Activated naive CD8-positive, alpha-beta T cell treated with anti-CD3 and anti-CD28 coated beads for 36 hours (primary cell): ENCODE measurements at regions not wholly inside any gene's neighbourhood (a gene's known extent, or its start where the extent isn't known, plus 50 kb on each side); places are given as distances from the start of the nearest gene placed in this dataset.
"Not testable (repeated sequence)": the region's sequence is repeated elsewhere in the genome, so short reads cannot be mapped to it uniquely, and the experiment has no call there.

Experiments
- DNase-seq: peaks from one replicate; pipeline ENCODE4 v3.0.0; 2021
- H3K27ac Mint-ChIP-seq: one replicate; pipeline ENCODE4 v1.8.0; 2022; ENCODE audit warnings: mild to moderate bottlenecking, moderate library complexity, mixed read lengths
- H3K27me3 Mint-ChIP-seq: one replicate; pipeline ENCODE4 v1.8.0; 2022; ENCODE audit warnings: mild to moderate bottlenecking, mixed read lengths
- H3K36me3 Mint-ChIP-seq: one replicate; pipeline ENCODE4 v1.8.0; 2021; ENCODE audit warnings: mild to moderate bottlenecking, mixed read lengths
- H3K4me1 Mint-ChIP-seq: one replicate; pipeline ENCODE4 v1.8.0; 2021; ENCODE audit warnings: mixed read lengths
- H3K4me3 Mint-ChIP-seq: one replicate; pipeline ENCODE4 v1.8.0; 2022; ENCODE audit warnings: mild to moderate bottlenecking, moderate library complexity, mixed read lengths
- H3K9me3 Mint-ChIP-seq: one replicate; pipeline ENCODE4 v1.8.0; 2022; ENCODE audit warnings: mixed read lengths

DNA sequence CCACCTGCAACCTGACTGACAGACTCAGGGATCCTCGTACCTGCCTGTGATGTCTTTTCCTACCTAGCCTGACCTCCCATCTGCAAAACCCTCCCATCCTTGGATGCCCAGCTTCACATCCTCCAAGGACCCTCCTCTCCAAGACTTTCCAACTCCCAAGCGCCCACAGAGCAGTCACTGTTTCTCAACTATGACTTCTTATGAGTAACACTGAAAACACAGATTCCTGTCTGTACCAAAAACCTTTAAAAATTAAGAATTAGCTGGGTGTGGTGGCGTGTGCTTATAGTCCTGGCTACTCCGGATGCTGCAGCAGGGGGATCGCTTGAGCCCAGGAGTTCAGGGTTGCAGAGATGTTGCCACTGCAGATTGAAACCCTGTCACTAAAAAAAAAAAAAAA is 181.9 kb downstream of the PSMG1 start:
- Mint-ChIP-seq H3K9me3 (no peaks in the 10 kb centered on the region), H3K4me3 (no peak overlapping the region), H3K4me1 (peaks cover 21% of the 10 kb centered on the region), H3K27ac (no peak overlapping the region), H3K36me3 (no peaks in the 10 kb centered on the region), H3K27me3 (peaks cover 18% of the 10 kb centered on the region)
- DNase-seq, result no peak

GRCh38 chr21:39000496-39000895 is 182.8 kb downstream of the PSMG1 start:
- peaks cover 12% of the 10 kb centered on the region for H3K27me3 Mint-ChIP-seq
- H3K27ac Mint-ChIP-seq, result no peak overlapping the region
- H3K9me3 Mint-ChIP-seq, result no peaks in the 10 kb centered on the region
- peaks cover 21% of the 10 kb centered on the region for H3K4me1 Mint-ChIP-seq
- no peak overlapping the region for H3K4me3 Mint-ChIP-seq
- H3K36me3 Mint-ChIP-seq, result no peaks in the 10 kb centered on the region
- peak; percentile 22 for DNase-seq

DNA sequence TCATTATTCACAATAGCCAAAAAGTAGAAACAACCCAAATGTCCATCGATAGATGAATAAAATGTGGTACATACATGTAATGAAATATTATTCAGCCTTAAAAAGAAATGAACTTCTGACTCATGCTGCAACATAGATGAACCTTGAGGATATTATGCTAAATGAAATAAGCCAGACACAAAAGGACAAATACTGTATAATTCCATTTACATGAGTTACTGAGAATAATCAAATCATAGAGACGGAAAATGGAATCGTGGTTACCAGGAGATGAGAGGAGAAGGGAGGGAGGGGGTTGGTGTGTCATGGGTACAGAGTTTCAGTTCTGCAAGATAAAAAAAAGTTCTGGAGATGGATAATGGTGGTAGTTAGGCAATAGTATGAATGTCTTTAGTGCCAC is 184.1 kb downstream of the PSMG1 start:
- no peak for DNase-seq
- no peaks in the 10 kb centered on the region for H3K36me3 Mint-ChIP-seq
- no peak overlapping the region for H3K27ac Mint-ChIP-seq
- H3K4me1 Mint-ChIP-seq, result peaks cover 15% of the 10 kb centered on the region
- peaks cover 12% of the 10 kb centered on the region for H3K27me3 Mint-ChIP-seq
- no peak overlapping the region for H3K4me3 Mint-ChIP-seq
- no peaks in the 10 kb centered on the region for H3K9me3 Mint-ChIP-seq

GRCh38 chr21:38998281-38998680 is 185.0 kb downstream of the PSMG1 start:
- not testable (repeated sequence) for H3K4me1 Mint-ChIP-seq, H3K36me3 Mint-ChIP-seq, H3K9me3 Mint-ChIP-seq, DNase-seq, H3K27ac Mint-ChIP-seq, H3K4me3 Mint-ChIP-seq
- peaks cover 12% of the 10 kb centered on the region for H3K27me3 Mint-ChIP-seq

- not testable (repeated sequence) for H3K36me3 Mint-ChIP-seq, H3K9me3 Mint-ChIP-seq, H3K4me1 Mint-ChIP-seq, DNase-seq, H3K4me3 Mint-ChIP-seq, H3K27ac Mint-ChIP-seq
- H3K27me3 Mint-ChIP-seq, result peaks cover 12% of the 10 kb centered on the region
Observed at GRCh38 chr21:38997843-38998175, 185.4 kb downstream of the PSMG1 start.

DNA sequence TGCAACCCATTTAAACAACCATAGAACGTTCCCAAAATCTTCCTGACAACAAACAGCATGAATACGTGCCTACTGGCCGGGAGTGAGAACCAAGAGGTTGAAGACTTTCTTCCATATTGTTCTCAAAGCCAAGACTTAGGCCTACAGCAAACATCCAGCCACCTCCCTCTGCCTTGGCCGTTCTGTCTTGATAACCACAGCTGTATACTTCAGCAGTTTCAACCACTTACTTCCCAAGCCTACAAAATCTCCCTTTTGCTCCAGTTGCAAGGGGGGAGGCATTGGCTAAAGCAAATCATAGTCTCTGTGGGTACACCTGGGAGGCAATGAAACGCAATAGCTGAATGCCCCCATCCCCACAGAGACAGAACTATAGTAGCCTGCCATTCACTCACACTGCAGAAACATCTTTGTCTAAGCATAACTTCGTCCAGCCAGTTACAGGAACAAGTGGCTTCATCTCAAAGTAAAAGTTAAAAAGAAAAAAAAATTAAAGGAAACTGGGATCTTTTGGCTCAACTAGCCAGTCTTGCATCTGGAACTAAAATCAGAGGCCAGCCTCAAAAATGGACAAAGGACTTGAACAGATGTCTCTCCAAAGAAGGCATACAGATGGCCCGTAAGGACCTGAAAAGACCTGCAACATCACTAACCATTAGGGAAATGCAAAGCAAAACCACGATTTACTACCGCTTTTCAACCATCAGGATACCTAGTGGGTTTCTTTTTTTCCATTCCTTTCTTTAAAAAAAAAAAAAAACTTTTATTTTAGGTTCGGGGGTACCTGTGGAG is 186.0 kb downstream of the PSMG1 start:
- no peaks in the 10 kb centered on the region for H3K36me3 Mint-ChIP-seq
- H3K4me3 Mint-ChIP-seq, result no peak overlapping the region
- H3K27me3 Mint-ChIP-seq, result peaks cover 12% of the 10 kb centered on the region
- H3K27ac Mint-ChIP-seq, result no peak overlapping the region
- peaks cover 5% of the 10 kb centered on the region for H3K4me1 Mint-ChIP-seq
- DNase-seq, result no peak
- no peaks in the 10 kb centered on the region for H3K9me3 Mint-ChIP-seq

DNA sequence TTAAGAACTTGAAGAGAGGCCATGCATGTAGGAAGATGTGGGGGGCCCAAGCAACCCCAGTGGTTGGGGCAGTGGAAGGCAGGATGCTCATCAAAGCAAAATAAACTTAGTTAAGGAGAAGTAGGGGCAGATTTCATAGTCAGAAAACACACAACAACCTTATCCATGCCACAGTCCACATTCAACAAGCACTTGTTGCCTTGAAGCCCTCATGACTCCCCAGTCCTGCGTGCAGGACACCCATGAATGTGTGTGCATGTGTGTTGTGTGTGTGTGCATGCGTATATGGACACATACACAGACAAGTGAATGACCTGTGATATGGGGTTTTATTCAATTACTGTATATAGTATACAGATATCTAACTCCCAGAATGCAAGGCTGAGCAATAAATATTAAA is 186.9 kb downstream of the PSMG1 start:
- Mint-ChIP-seq H3K27ac (no peak overlapping the region), H3K9me3 (no peaks in the 10 kb centered on the region), H3K4me3 (no peak overlapping the region), H3K36me3 (no peaks in the 10 kb centered on the region), H3K4me1 (peaks cover 4% of the 10 kb centered on the region), H3K27me3 (peaks cover 16% of the 10 kb centered on the region)
- no peak for DNase-seq

DNA sequence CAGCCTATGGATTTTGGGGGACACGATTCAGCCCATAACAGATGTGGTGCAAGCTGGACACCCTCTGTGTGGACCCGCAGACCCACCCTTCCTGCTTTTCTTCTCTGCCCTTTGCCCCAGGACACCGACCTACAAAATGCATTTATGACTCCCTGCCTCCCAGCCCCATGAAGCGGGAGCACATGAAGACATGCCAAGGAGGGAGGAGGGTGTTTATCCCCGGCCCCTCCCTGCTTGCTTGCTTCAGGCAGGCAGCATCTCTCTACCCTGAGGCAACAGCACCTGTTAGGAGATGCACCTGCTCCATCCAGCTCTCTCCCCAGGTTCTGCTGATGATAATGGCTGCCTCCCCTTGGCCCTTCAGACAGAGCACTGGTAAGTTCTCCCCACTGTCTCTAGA is 187.5 kb downstream of the PSMG1 start:
- peaks cover 16% of the 10 kb centered on the region for H3K27me3 Mint-ChIP-seq
- no peaks in the 10 kb centered on the region for H3K36me3 Mint-ChIP-seq
- no peak for DNase-seq
- H3K4me3 Mint-ChIP-seq, result no peak overlapping the region
- peaks cover 2% of the 10 kb centered on the region for H3K4me1 Mint-ChIP-seq
- no peaks in the 10 kb centered on the region for H3K9me3 Mint-ChIP-seq
- no peak overlapping the region for H3K27ac Mint-ChIP-seq

GRCh38 chr21:38995071-38995669 is 188.1 kb downstream of the PSMG1 start:
- Mint-ChIP-seq H3K9me3 (no peaks in the 10 kb centered on the region), H3K27ac (no peak overlapping the region)

DNA sequence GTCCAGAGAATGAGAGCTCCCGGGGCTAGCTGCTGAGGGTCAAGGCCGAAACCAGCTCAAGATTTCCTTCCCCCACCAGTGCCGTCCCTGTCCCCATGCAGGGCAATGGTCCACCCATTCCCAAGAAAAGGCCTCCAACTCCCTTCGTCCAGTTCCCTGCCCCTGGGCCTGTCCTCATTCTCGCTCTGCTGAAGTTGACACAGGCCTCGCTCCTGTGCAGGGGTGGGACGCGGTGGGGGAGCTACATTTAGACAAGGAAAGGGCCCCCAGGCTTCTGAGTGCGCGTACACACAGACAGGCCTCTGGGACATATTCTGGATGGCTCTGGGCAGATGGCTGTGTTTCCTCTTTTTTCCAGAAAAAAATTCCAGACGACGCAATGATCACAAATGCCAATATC is 188.3 kb downstream of the ETS2 start:
- DNase-seq, result no peak
- Mint-ChIP-seq H3K9me3 (no peaks in the 10 kb centered on the region), H3K4me1 (peaks cover 1% of the 10 kb centered on the region), H3K27ac (no peak overlapping the region), H3K36me3 (no peaks in the 10 kb centered on the region), H3K4me3 (no peak overlapping the region), H3K27me3 (peaks cover 22% of the 10 kb centered on the region)

More at GRCh38 chr21:38995071-38995669, 188.1 kb downstream of the PSMG1 start:
- Mint-ChIP-seq H3K36me3 (no peaks in the 10 kb centered on the region), H3K4me1 (peaks cover 2% of the 10 kb centered on the region), H3K27me3 (peaks cover 16% of the 10 kb centered on the region), H3K4me3 (no peak overlapping the region)
- no peak for DNase-seq

GRCh38 chr21:38993561-38993960 is 187.8 kb downstream of the ETS2 start:
- no peak overlapping the region for H3K4me3 Mint-ChIP-seq
- H3K9me3 Mint-ChIP-seq, result no peaks in the 10 kb centered on the region
- peaks cover 26% of the 10 kb centered on the region for H3K27me3 Mint-ChIP-seq
- no peak overlapping the region for H3K27ac Mint-ChIP-seq
- no peak for DNase-seq
- no peaks in the 10 kb centered on the region for H3K36me3 Mint-ChIP-seq
- peaks cover 3% of the 10 kb centered on the region for H3K4me1 Mint-ChIP-seq

DNA sequence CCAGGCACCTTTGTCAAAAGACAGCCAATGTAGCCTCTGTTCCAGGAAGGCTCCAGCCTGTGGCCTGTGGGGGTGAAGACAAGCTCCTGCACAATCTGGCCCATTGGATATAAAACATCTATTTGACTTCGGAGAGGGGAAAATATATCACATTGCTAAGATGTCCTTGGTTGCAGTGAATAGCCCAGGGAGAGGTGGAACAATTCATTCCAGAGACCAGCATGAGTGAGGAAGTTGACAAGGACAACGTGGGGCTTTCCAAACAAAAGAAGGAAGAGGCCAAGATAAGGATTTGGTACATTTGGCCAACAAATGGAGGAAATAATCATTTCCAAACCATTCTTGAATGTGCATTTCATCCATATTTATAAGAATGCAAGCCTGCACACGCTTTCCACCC is 187.0 kb downstream of the ETS2 start:
- Mint-ChIP-seq H3K27me3 (peaks cover 28% of the 10 kb centered on the region), H3K4me1 (peaks cover 3% of the 10 kb centered on the region), H3K4me3 (no peak overlapping the region), H3K9me3 (no peaks in the 10 kb centered on the region), H3K27ac (no peak overlapping the region), H3K36me3 (no peaks in the 10 kb centered on the region)
- no peak for DNase-seq

DNA sequence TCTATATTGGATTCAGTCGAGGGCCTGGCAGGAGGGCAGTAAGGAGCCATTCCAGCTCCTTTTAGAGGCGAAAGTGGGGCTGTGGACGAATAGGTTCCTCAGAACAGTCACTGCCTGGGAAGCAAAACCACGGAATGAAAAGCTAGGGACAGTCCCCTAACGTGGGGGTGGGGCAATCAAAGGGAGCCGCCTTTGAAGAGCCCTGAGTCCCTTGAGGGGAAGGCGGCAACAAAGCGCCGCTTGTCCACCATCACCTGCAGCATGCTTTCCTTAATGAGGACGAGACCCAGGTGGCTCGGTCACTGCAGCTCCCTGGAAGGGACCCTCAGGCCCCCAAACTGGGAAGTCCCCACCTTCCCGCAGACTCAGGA is 184.7 kb downstream of the ETS2 start:
- peaks cover 48% of the 10 kb centered on the region for H3K27me3 Mint-ChIP-seq
- H3K9me3 Mint-ChIP-seq, result no peaks in the 10 kb centered on the region
- no peak overlapping the region for H3K4me3 Mint-ChIP-seq
- peaks cover 2% of the 10 kb centered on the region for H3K36me3 Mint-ChIP-seq
- H3K27ac Mint-ChIP-seq, result no peak overlapping the region
- H3K4me1 Mint-ChIP-seq, result peaks cover 10% of the 10 kb centered on the region
- DNase-seq, result no peak

DNA sequence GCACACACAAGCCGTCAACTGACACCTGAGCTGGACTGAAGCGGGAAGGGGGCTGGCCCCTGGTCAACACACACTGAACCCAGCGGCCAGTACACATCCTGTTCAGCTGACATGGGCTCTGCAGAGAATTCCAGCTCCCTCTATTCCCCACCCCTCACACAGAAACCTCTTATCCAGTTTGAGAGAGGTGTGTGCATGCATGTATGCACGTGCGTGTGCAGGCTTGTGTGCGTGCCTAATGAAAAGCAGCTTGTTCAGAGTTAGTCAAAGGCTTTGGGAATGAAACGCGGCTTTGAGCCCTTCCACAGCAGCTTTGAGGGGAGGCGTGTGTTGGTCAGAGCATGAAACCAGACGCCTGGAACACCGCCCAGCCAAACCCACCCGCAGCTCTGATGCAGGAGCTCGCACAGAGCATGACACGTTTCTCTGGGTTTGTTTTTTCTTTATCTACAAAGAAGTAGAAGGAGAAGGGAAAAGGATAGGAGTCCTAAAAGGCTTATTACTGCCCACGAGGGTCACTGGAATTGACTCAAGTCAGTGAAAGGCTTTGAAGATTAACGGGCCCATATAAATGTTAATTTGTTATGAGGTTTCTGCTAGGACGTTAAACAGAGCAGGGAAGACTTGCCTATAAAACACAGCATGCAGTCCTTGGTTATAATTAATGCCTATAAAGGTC is 184.2 kb downstream of the ETS2 start:
- no peak overlapping the region for H3K27ac Mint-ChIP-seq

DNA sequence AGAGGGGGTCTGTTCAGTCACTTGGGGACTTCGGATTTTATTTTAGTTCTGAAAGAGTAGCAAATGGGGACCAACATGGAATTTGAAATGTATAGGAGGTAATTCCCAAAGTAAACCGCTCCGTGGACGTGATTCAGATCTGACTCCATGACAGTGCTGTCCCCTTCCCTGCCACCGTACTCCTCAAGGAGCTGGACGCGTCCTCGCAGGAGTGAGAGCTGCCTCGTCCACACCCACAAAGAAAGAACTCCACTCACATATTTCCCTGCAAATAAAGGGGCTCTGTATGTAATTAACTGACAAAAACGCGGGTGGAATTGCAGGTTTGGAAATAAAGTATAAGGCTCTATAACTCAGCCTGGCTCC is 183.6 kb downstream of the ETS2 start:
- no peak overlapping the region for H3K4me3 Mint-ChIP-seq
- peaks cover 53% of the 10 kb centered on the region for H3K27me3 Mint-ChIP-seq
- H3K36me3 Mint-ChIP-seq, result peaks cover 2% of the 10 kb centered on the region
- no peak for DNase-seq
- H3K27ac Mint-ChIP-seq, result no peak overlapping the region
- H3K4me1 Mint-ChIP-seq, result peaks cover 20% of the 10 kb centered on the region
- H3K9me3 Mint-ChIP-seq, result no peaks in the 10 kb centered on the region

More for the DNA sequence above, 184.2 kb downstream of the ETS2 start:
- Mint-ChIP-seq H3K27me3 (peaks cover 53% of the 10 kb centered on the region), H3K4me3 (no peak overlapping the region), H3K9me3 (no peaks in the 10 kb centered on the region), H3K36me3 (peaks cover 2% of the 10 kb centered on the region), H3K4me1 (peaks cover 15% of the 10 kb centered on the region)
- no peak for DNase-seq
